Chondrocyte (in vitro differentiated cells): ENCODE measurements at regions not wholly inside any gene's neighbourhood (a gene's known extent, or its start where the extent isn't known, plus 50 kb on each side); places are given as distances from the start of the nearest gene placed in this dataset.

ENCODE experiments used
- DNase-seq: peaks from one replicate; pipeline ENCODE4 v3.0.0; 2021; ENCODE audit warnings: mixed read lengths, low spot score
- H3K27ac Mint-ChIP-seq: one replicate; pipeline ENCODE4 v1.8.0; 2021; ENCODE audit warnings: mild to moderate bottlenecking, moderate library complexity, mixed read lengths; ENCODE audit not compliant: unreplicated experiment
- H3K27me3 Mint-ChIP-seq: 2 replicates; pipeline ENCODE4 v1.8.0; 2021; ENCODE audit warnings: low read depth, mixed read lengths
- H3K36me3 Mint-ChIP-seq: 2 replicates; pipeline ENCODE4 v1.8.0; 2021; ENCODE audit warnings: low read depth, mixed read lengths
- H3K4me1 Mint-ChIP-seq: 2 replicates; pipeline ENCODE4 v1.8.0; 2021; ENCODE audit warnings: low read depth, mild to moderate bottlenecking, mixed read lengths
- H3K4me3 Mint-ChIP-seq: one replicate; pipeline ENCODE4 v1.8.0; 2021; ENCODE audit warnings: mild to moderate bottlenecking, moderate library complexity, mixed read lengths; ENCODE audit not compliant: unreplicated experiment
- H3K9me3 Mint-ChIP-seq: 2 replicates; pipeline ENCODE4 v1.8.0; 2021; ENCODE audit warnings: low read depth, mixed read lengths
- TF ChIP-seq, protein P1 (sequence below): fragments of 200-600 bp; sonication (generic); IDR thresholded peaks from 2 replicates; pipeline ENCODE4 v1.5.0; 2021; ENCODE audit warnings: antibody characterized with exemption, mild to moderate bottlenecking, moderate library complexity

DNA sequence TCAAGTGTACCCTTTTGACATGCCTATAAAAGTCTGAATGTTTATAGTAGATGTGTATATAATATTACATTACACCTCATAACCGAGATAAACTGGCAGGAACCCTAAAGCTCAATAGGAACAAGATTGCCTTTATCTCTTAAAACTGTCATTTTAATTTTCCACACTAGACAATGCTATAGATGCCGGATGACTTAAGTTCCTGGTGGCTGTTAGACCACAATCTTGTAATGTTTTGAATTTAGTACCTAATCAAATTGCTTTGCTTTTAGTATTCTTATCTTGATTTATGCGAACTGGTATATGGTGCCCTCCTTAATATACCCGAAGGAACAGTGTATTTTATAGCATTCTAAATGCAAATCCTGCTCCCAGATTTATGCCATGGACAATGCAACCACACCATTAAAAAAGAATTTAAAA, 1397.0 kb upstream of the ADGRL4 start:
- Mint-ChIP-seq H3K27me3 (no peaks in the 10 kb centered on the region), H3K36me3 (peaks cover 8% of the 10 kb centered on the region), H3K4me3 (no peak overlapping the region), H3K27ac (no peak overlapping the region), H3K9me3 (peaks cover 11% of the 10 kb centered on the region), H3K4me1 (peaks cover 5% of the 10 kb centered on the region)
- TF ChIP-seq, protein P1, sequence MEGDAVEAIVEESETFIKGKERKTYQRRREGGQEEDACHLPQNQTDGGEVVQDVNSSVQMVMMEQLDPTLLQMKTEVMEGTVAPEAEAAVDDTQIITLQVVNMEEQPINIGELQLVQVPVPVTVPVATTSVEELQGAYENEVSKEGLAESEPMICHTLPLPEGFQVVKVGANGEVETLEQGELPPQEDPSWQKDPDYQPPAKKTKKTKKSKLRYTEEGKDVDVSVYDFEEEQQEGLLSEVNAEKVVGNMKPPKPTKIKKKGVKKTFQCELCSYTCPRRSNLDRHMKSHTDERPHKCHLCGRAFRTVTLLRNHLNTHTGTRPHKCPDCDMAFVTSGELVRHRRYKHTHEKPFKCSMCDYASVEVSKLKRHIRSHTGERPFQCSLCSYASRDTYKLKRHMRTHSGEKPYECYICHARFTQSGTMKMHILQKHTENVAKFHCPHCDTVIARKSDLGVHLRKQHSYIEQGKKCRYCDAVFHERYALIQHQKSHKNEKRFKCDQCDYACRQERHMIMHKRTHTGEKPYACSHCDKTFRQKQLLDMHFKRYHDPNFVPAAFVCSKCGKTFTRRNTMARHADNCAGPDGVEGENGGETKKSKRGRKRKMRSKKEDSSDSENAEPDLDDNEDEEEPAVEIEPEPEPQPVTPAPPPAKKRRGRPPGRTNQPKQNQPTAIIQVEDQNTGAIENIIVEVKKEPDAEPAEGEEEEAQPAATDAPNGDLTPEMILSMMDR, result no peak
- DNase-seq, result no peak

DNA sequence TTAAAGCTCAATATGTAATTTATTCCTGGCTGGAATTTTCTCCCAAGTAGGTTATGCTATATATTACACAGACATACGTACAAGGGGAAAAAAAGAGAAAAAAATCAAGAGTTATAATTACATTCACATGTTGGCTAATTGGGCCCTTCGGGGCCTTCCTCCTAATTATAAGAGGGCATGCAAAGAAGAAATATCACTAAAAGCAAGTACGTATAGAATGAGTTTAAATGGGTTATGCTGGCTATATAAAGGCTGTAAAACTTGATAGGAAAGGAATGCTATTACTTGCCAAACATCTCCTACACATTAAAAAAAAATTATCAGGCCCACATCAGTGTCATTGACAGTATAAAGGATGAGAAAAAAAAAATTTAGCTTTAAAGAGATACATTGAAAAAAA, 1396.1 kb upstream of the ADGRL4 start:
- DNase-seq, result no peak
- H3K27me3 Mint-ChIP-seq, result no peaks in the 10 kb centered on the region
- H3K4me3 Mint-ChIP-seq, result no peak overlapping the region
- peaks cover 14% of the 10 kb centered on the region for H3K9me3 Mint-ChIP-seq
- H3K27ac Mint-ChIP-seq, result no peak overlapping the region
- H3K4me1 Mint-ChIP-seq, result peaks cover 5% of the 10 kb centered on the region
- H3K36me3 Mint-ChIP-seq, result peaks cover 8% of the 10 kb centered on the region
- TF ChIP-seq, protein P1, result no peak

DNA sequence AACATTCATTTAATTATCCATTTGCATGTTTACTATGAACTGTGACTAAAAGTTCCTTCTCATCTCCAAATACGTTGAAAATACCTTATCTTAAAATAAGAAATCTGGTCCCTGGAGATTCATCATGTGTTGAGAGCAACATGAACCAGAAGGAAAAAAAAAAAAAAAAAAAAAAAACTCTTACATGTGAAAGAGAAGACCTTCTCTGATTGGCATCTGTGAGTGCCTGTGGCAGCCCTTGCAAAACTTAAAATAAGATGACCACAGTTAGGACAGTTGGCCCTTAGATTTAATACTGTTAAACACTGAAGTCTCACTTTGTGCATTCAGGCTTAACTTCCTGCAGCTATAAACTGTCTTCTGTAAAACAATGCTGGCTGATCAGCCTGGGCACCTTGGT, 1395.2 kb upstream of the ADGRL4 start:
- no peak overlapping the region for H3K4me3 Mint-ChIP-seq
- no peaks in the 10 kb centered on the region for H3K27me3 Mint-ChIP-seq
- H3K4me1 Mint-ChIP-seq, result peaks cover 5% of the 10 kb centered on the region
- H3K36me3 Mint-ChIP-seq, result peaks cover 8% of the 10 kb centered on the region
- no peak for DNase-seq
- no peak overlapping the region for H3K27ac Mint-ChIP-seq
- TF ChIP-seq, protein P1, result no peak
- peaks cover 16% of the 10 kb centered on the region for H3K9me3 Mint-ChIP-seq

DNA sequence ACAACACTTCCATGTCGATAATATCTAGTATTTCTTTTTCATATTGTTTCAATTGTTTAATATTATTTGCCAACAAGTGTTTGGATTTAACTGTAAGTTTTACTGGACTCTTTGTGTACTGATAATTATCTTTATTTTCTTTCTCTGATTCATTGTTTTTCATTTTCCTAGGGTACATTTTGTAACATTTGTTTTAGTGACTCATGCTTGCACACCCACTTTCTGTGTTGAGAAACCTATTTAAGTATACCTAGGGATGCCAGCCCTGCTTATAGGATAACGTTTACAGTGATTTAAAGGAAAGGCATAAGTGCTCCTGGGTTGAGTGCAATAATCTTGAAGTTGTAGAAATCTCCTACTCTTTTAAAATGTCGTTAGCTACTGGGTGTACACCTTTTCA, 1386.0 kb upstream of the ADGRL4 start:
- peaks cover 14% of the 10 kb centered on the region for H3K9me3 Mint-ChIP-seq
- no peak overlapping the region for H3K4me3 Mint-ChIP-seq
- no peaks in the 10 kb centered on the region for H3K27me3 Mint-ChIP-seq

DNA sequence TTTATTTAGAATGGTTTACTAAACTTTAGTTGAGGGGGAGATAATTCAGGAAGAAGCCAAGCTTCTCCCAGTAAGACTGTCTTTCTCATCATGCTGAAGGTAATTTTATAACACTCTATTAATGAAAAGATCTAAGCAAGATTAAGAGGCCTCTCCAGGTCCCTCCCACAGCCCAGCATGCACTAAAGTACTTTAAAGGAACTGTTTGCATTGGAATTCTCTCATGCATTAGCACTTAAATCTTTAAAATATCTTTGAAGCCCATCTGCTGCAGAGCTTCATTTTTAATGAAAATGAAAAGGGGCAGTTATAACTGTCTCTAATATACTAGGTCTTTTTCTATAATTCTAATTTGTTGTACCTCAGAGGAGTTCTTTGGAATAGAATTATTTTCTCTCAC, 1379.1 kb upstream of the ADGRL4 start:
- Mint-ChIP-seq H3K9me3 (peaks cover 9% of the 10 kb centered on the region), H3K4me1 (peaks cover 9% of the 10 kb centered on the region), H3K4me3 (no peak overlapping the region), H3K27me3 (no peaks in the 10 kb centered on the region), H3K36me3 (peaks cover 5% of the 10 kb centered on the region), H3K27ac (no peak overlapping the region)
- no peak for DNase-seq
- TF ChIP-seq, protein P1, result no peak

More for the DNA sequence above, 1386.0 kb upstream of the ADGRL4 start:
- Mint-ChIP-seq H3K36me3 (peaks cover 5% of the 10 kb centered on the region), H3K27ac (no peak overlapping the region), H3K4me1 (peaks cover 7% of the 10 kb centered on the region)
- no peak for DNase-seq
- TF ChIP-seq, protein P1, result no peak
